ENCODE measurements at regions not wholly inside any gene's neighbourhood (a gene's known extent, or its start where the extent isn't known, plus 50 kb on each side); places are given as distances from the start of the nearest gene placed in this dataset.

GRCh38 chr14:26933431-26933830 lies 335.6 kb upstream of the NOVA1 start:
- TF ChIP-seq EZH2 (IDR thresholded peaks at IDR 0.05; ENCODE audit: borderline replicate concordance, low read depth, low read length, severe bottlenecking) = no peak
- Histone ChIP-seq H3K4me1 (ENCODE audit: insufficient read depth, low read length) (no peaks in the 10 kb centered on the region), H3K9me3 (ENCODE audit: insufficient read depth, low read length, severe bottlenecking) (no peaks in the 10 kb centered on the region), H4K20me1 (ENCODE audit: insufficient read depth, low read length) (no peaks in the 10 kb centered on the region), H3K36me3 (ENCODE audit: insufficient read depth, low read length) (no peaks in the 10 kb centered on the region), H3K9ac (ENCODE audit: low read depth, low read length) (no peak overlapping the region), H3K4me2 (ENCODE audit: insufficient read depth, low read length) (no peak overlapping the region), H3K79me2 (ENCODE audit: insufficient read depth, low read length) (no peaks in the 10 kb centered on the region), H3K4me3 (ENCODE audit: low read depth in 1 of 2, low read length in 2 of 2) (no peak overlapping the region), H2AFZ (ENCODE audit: low read depth, low read length) (no peak overlapping the region), H3K27ac (ENCODE audit: low read length) (no peak overlapping the region), H3K27me3 (ENCODE audit: insufficient read depth, low read length, poor library complexity) (no peaks in the 10 kb centered on the region)
- no peak for DNase-seq
- ATAC-seq (ENCODE audit: insufficient read depth, low read depth) = no peak

GRCh38 chr14:26934151-26934550 lies 336.3 kb upstream of the NOVA1 start:
- H3K27me3 ChIP-seq (ENCODE audit: insufficient read depth, low read length, poor library complexity) = no peaks in the 10 kb centered on the region
- H4K20me1 ChIP-seq (ENCODE audit: insufficient read depth, low read length) = no peaks in the 10 kb centered on the region
- H3K36me3 ChIP-seq (ENCODE audit: insufficient read depth, low read length) = no peaks in the 10 kb centered on the region
- H3K4me1 ChIP-seq (ENCODE audit: insufficient read depth, low read length) = no peaks in the 10 kb centered on the region
- H3K4me2 ChIP-seq (ENCODE audit: insufficient read depth, low read length) = no peak overlapping the region
- no peaks in the 10 kb centered on the region for H3K9me3 ChIP-seq (ENCODE audit: insufficient read depth, low read length, severe bottlenecking)
- no peaks in the 10 kb centered on the region for H3K79me2 ChIP-seq (ENCODE audit: insufficient read depth, low read length)
- no peak overlapping the region for H3K27ac ChIP-seq (ENCODE audit: low read length)
- DNase-seq (no peak), ATAC-seq (ENCODE audit: insufficient read depth, low read depth) (no peak)
- H3K4me3 ChIP-seq (ENCODE audit: low read depth in 1 of 2, low read length in 2 of 2) = no peak overlapping the region
- H2AFZ ChIP-seq (ENCODE audit: low read depth, low read length) = no peak overlapping the region
- no peak for TF ChIP-seq CTCF (IDR thresholded peaks at IDR 0.05; ENCODE audit: borderline replicate concordance, extremely low read depth, low read length, poor library complexity, severe bottlenecking)
- no peak for TF ChIP-seq EZH2 (IDR thresholded peaks at IDR 0.05; ENCODE audit: borderline replicate concordance, low read depth, low read length, severe bottlenecking)
- no peak overlapping the region for H3K9ac ChIP-seq (ENCODE audit: low read depth, low read length)

- Histone ChIP-seq H2AFZ (ENCODE audit: low read depth, low read length) (no peak overlapping the region; the same call in 1 of the 2 replicates), H3K36me3 (ENCODE audit: insufficient read depth, low read length) (no peaks in the 10 kb centered on the region), H3K9ac (ENCODE audit: low read depth, low read length) (no peak overlapping the region), H3K4me3 (ENCODE audit: low read depth in 1 of 2, low read length in 2 of 2) (no peak overlapping the region), H3K4me1 (ENCODE audit: insufficient read depth, low read length) (no peaks in the 10 kb centered on the region), H4K20me1 (ENCODE audit: insufficient read depth, low read length) (no peaks in the 10 kb centered on the region), H3K27ac (ENCODE audit: low read length) (no peak overlapping the region), H3K4me2 (ENCODE audit: insufficient read depth, low read length) (no peak overlapping the region), H3K27me3 (ENCODE audit: insufficient read depth, low read length, poor library complexity) (no peaks in the 10 kb centered on the region), H3K79me2 (ENCODE audit: insufficient read depth, low read length) (no peaks in the 10 kb centered on the region), H3K9me3 (ENCODE audit: insufficient read depth, low read length, severe bottlenecking) (no peaks in the 10 kb centered on the region)
- ATAC-seq (ENCODE audit: insufficient read depth, low read depth) (no peak), DNase-seq (no peak)
- TF ChIP-seq CTCF (IDR thresholded peaks at IDR 0.05; ENCODE audit: borderline replicate concordance, extremely low read depth, low read length, poor library complexity, severe bottlenecking) (no peak), EZH2 (IDR thresholded peaks at IDR 0.05; ENCODE audit: borderline replicate concordance, low read depth, low read length, severe bottlenecking) (no peak)
These were observed 337.9 kb upstream of the NOVA1 start for GRCh38 chr14:26935733-26936132.

- no peaks in the 10 kb centered on the region for H3K36me3 ChIP-seq (ENCODE audit: insufficient read depth, low read length)
- H3K27ac ChIP-seq (ENCODE audit: low read length) = no peak overlapping the region
- H3K4me3 ChIP-seq (ENCODE audit: low read depth in 1 of 2, low read length in 2 of 2) = no peak overlapping the region
- H3K9ac ChIP-seq (ENCODE audit: low read depth, low read length) = no peak overlapping the region
- no peaks in the 10 kb centered on the region for H3K27me3 ChIP-seq (ENCODE audit: insufficient read depth, low read length, poor library complexity)
- H3K9me3 ChIP-seq (ENCODE audit: insufficient read depth, low read length, severe bottlenecking) = no peaks in the 10 kb centered on the region
- DNase-seq = no peak
- TF ChIP-seq CTCF (IDR thresholded peaks at IDR 0.05; ENCODE audit: borderline replicate concordance, extremely low read depth, low read length, poor library complexity, severe bottlenecking) (no peak), EZH2 (IDR thresholded peaks at IDR 0.05; ENCODE audit: borderline replicate concordance, low read depth, low read length, severe bottlenecking) (no peak)
- ATAC-seq (ENCODE audit: insufficient read depth, low read depth) = no peak
- H3K79me2 ChIP-seq (ENCODE audit: insufficient read depth, low read length) = no peaks in the 10 kb centered on the region
- no peak overlapping the region for H3K4me2 ChIP-seq (ENCODE audit: insufficient read depth, low read length)
- H4K20me1 ChIP-seq (ENCODE audit: insufficient read depth, low read length) = no peaks in the 10 kb centered on the region
- H2AFZ ChIP-seq (ENCODE audit: low read depth, low read length) = no peak overlapping the region
- H3K4me1 ChIP-seq (ENCODE audit: insufficient read depth, low read length) = no peaks in the 10 kb centered on the region
These were observed 340.2 kb upstream of the NOVA1 start for GRCh38 chr14:26938054-26938453.
